ENCODE measurements at regions not wholly inside any gene's neighbourhood (a gene's known extent, or its start where the extent isn't known, plus 50 kb on each side); places are given as distances from the start of the nearest gene placed in this dataset.

- no peak for TF ChIP-seq POLR2AphosphoS5 (IDR thresholded peaks at IDR 0.05; ENCODE audit: insufficient read depth in 1 of 2, low read depth in 1 of 2)
- TF ChIP-seq, protein P1, sequence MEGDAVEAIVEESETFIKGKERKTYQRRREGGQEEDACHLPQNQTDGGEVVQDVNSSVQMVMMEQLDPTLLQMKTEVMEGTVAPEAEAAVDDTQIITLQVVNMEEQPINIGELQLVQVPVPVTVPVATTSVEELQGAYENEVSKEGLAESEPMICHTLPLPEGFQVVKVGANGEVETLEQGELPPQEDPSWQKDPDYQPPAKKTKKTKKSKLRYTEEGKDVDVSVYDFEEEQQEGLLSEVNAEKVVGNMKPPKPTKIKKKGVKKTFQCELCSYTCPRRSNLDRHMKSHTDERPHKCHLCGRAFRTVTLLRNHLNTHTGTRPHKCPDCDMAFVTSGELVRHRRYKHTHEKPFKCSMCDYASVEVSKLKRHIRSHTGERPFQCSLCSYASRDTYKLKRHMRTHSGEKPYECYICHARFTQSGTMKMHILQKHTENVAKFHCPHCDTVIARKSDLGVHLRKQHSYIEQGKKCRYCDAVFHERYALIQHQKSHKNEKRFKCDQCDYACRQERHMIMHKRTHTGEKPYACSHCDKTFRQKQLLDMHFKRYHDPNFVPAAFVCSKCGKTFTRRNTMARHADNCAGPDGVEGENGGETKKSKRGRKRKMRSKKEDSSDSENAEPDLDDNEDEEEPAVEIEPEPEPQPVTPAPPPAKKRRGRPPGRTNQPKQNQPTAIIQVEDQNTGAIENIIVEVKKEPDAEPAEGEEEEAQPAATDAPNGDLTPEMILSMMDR (IDR thresholded peaks at IDR 0.05): no peak
Measured at GRCh38 chr15:35774653-35775052, 228.7 kb upstream of the DPH6 start.

All from vagina (tissue), 2 donors.